IPS-20b (cell line): ENCODE measurements at regions not wholly inside any gene's neighbourhood (a gene's known extent, or its start where the extent isn't known, plus 50 kb on each side); places are given as distances from the start of the nearest gene placed in this dataset.
"Not testable (repeated sequence)": the region's sequence is repeated elsewhere in the genome, so short reads cannot be mapped to it uniquely, and the experiment has no call there.

Source experiments
- H3K27ac ChIP-seq: one replicate; pipeline ENCODE4 v1.5.1; 2013; ENCODE audit warnings: low read length
- H3K27me3 ChIP-seq: 2 replicates; pipeline ENCODE4 v1.6.1; 2013; ENCODE audit warnings: mild to moderate bottlenecking, low read length, inconsistent platforms; ENCODE audit not compliant: insufficient read depth
- H3K36me3 ChIP-seq: 2 replicates; pipeline ENCODE4 v1.6.1; 2013; ENCODE audit warnings: low read depth, mild to moderate bottlenecking, inconsistent platforms, low read length, moderate library complexity; ENCODE audit not compliant: insufficient read depth
- H3K4me1 ChIP-seq: 2 replicates; pipeline ENCODE4 v1.6.1; 2013; ENCODE audit warnings: mild to moderate bottlenecking, control low read depth, inconsistent platforms, low read length, moderate library complexity; ENCODE audit not compliant: insufficient read depth
- H3K4me3 ChIP-seq: 2 replicates; pipeline ENCODE4 v1.5.1; 2013; ENCODE audit warnings: mild to moderate bottlenecking, low read length, inconsistent platforms
- H3K9ac ChIP-seq: 2 replicates; pipeline ENCODE4 v1.6.1; 2013; ENCODE audit warnings: low read depth, mild to moderate bottlenecking, inconsistent platforms, low read length, moderate library complexity
- H3K9me3 ChIP-seq: 2 replicates; pipeline ENCODE4 v1.6.1; 2013; ENCODE audit warnings: mild to moderate bottlenecking, low read depth, low read length, inconsistent platforms; ENCODE audit not compliant: insufficient read depth

- no peak overlapping the region for H3K27ac ChIP-seq
- no peak overlapping the region for H3K9ac ChIP-seq
- no peak overlapping the region for H3K4me3 ChIP-seq
- H3K4me1 ChIP-seq: no peaks in the 10 kb centered on the region
- no peaks in the 10 kb centered on the region for H3K27me3 ChIP-seq
- H3K36me3 ChIP-seq: no peaks in the 10 kb centered on the region
- H3K9me3 ChIP-seq: no peaks in the 10 kb centered on the region
Observed at GRCh38 chr17:13874817-13875216, 194.5 kb upstream of the COX10 start.

GRCh38 chr17:13879961-13880466 lies 189.3 kb upstream of the COX10 start:
- no peaks in the 10 kb centered on the region for H3K9me3 ChIP-seq
- H3K4me3 ChIP-seq: no peak overlapping the region
- no peak overlapping the region for H3K9ac ChIP-seq
- H3K4me1 ChIP-seq: no peaks in the 10 kb centered on the region
- no peaks in the 10 kb centered on the region for H3K36me3 ChIP-seq
- no peaks in the 10 kb centered on the region for H3K27me3 ChIP-seq
- H3K27ac ChIP-seq: no peak overlapping the region

GRCh38 chr17:13883659-13884058 lies 185.6 kb upstream of the COX10 start:
- Histone ChIP-seq H3K9ac (no peak overlapping the region), H3K4me3 (no peak overlapping the region), H3K27ac (no peak overlapping the region), H3K4me1 (no peaks in the 10 kb centered on the region), H3K9me3 (no peaks in the 10 kb centered on the region), H3K27me3 (no peaks in the 10 kb centered on the region), H3K36me3 (no peaks in the 10 kb centered on the region)

GRCh38 chr17:13884347-13884746 lies 185.0 kb upstream of the COX10 start:
- no peak overlapping the region for H3K27ac ChIP-seq
- no peaks in the 10 kb centered on the region for H3K9me3 ChIP-seq
- H3K27me3 ChIP-seq: no peaks in the 10 kb centered on the region
- H3K9ac ChIP-seq: no peak overlapping the region
- H3K4me1 ChIP-seq: no peaks in the 10 kb centered on the region
- H3K36me3 ChIP-seq: no peaks in the 10 kb centered on the region
- H3K4me3 ChIP-seq: no peak overlapping the region

- H3K9ac ChIP-seq: no peak overlapping the region
- H3K4me3 ChIP-seq: no peak overlapping the region
- H3K4me1 ChIP-seq: no peaks in the 10 kb centered on the region
- H3K36me3 ChIP-seq: no peaks in the 10 kb centered on the region
- no peaks in the 10 kb centered on the region for H3K27me3 ChIP-seq
- H3K9me3 ChIP-seq: no peaks in the 10 kb centered on the region
- no peak overlapping the region for H3K27ac ChIP-seq
Observed at GRCh38 chr17:13885550-13885949, 183.8 kb upstream of the COX10 start.

- Histone ChIP-seq H3K36me3 (no peaks in the 10 kb centered on the region), H3K27me3 (no peaks in the 10 kb centered on the region), H3K4me1 (no peaks in the 10 kb centered on the region), H3K4me3 (no peak overlapping the region), H3K9ac (no peak overlapping the region), H3K9me3 (no peaks in the 10 kb centered on the region), H3K27ac (no peak overlapping the region)
Observed at GRCh38 chr17:13885953-13886889, 183.1 kb upstream of the COX10 start.

GRCh38 chr17:13888056-13888609 lies 181.2 kb upstream of the COX10 start:
- H3K27me3 ChIP-seq: no peaks in the 10 kb centered on the region
- H3K9me3 ChIP-seq: no peaks in the 10 kb centered on the region
- no peak overlapping the region for H3K9ac ChIP-seq
- no peaks in the 10 kb centered on the region for H3K36me3 ChIP-seq
- no peaks in the 10 kb centered on the region for H3K4me1 ChIP-seq
- H3K27ac ChIP-seq: no peak overlapping the region
- no peak overlapping the region for H3K4me3 ChIP-seq

- not testable (repeated sequence) for H3K9me3 ChIP-seq
Observed at GRCh38 chr17:13908971-13909370, 160.3 kb upstream of the COX10 start.

GRCh38 chr17:13909901-13910519 lies 159.3 kb upstream of the COX10 start:
- no peak overlapping the region for H3K4me3 ChIP-seq
- no peaks in the 10 kb centered on the region for H3K27me3 ChIP-seq
- H3K36me3 ChIP-seq: no peaks in the 10 kb centered on the region
- H3K27ac ChIP-seq: no peak overlapping the region
- no peaks in the 10 kb centered on the region for H3K9me3 ChIP-seq
- H3K9ac ChIP-seq: no peak overlapping the region
- 0 out of 2 replicates have a peak, but pooled peaks cover 2% of the 10 kb centered on the region for H3K4me1 ChIP-seq

More at GRCh38 chr17:13908971-13909370, 160.3 kb upstream of the COX10 start:
- H3K9ac ChIP-seq, H3K4me3 ChIP-seq, H3K36me3 ChIP-seq, H3K27ac ChIP-seq, H3K27me3 ChIP-seq, H3K4me1 ChIP-seq: not testable (repeated sequence)

GRCh38 chr17:13917634-13918033 lies 151.7 kb upstream of the COX10 start:
- no peak overlapping the region for H3K27ac ChIP-seq

GRCh38 chr17:13918247-13918646 lies 151.1 kb upstream of the COX10 start:
- Histone ChIP-seq H3K4me1 (peaks cover 7% of the 10 kb centered on the region), H3K36me3 (no peaks in the 10 kb centered on the region), H3K9me3 (no peaks in the 10 kb centered on the region), H3K27ac (no peak overlapping the region), H3K27me3 (no peaks in the 10 kb centered on the region), H3K4me3 (no peak overlapping the region), H3K9ac (no peak overlapping the region)

More at GRCh38 chr17:13917634-13918033, 151.7 kb upstream of the COX10 start:
- Histone ChIP-seq H3K27me3 (no peaks in the 10 kb centered on the region), H3K9ac (no peak overlapping the region), H3K4me3 (no peak overlapping the region), H3K36me3 (no peaks in the 10 kb centered on the region), H3K9me3 (no peaks in the 10 kb centered on the region), H3K4me1 (peaks cover 7% of the 10 kb centered on the region)
